Activated effector memory CD4-positive, alpha-beta T cell treated with anti-CD3 and anti-CD28 coated beads, Interleukin-2, amount 50 U/mL, for 16 hours (primary cell): ENCODE measurements at regions not wholly inside any gene's neighbourhood (a gene's known extent, or its start where the extent isn't known, plus 50 kb on each side); places are given as distances from the start of the nearest gene placed in this dataset.

Experiments
- DNase-seq: peaks from one replicate; pipeline ENCODE4 v3.0.0-alpha.2; 2020

DNA sequence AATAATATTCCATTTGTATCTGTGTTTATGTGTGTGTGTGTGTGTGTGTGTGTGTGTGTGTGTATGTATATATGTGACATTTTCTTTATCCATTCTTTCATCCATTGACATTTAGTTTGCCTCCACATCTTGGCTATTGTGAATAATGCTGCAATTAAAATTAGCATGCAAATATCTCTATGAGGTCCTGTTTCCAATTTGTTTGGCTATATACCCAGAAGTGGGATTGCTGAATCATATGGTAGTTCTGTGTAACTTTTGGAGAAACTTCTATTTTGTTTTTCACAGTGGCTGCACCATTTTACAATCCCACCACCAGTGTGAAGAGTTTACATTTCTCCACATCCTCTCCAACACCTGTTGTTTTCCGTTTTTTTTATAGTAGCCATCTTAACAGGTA lies 53.1 kb downstream of the CH25H start:
- DNase-seq = no peak

DNA sequence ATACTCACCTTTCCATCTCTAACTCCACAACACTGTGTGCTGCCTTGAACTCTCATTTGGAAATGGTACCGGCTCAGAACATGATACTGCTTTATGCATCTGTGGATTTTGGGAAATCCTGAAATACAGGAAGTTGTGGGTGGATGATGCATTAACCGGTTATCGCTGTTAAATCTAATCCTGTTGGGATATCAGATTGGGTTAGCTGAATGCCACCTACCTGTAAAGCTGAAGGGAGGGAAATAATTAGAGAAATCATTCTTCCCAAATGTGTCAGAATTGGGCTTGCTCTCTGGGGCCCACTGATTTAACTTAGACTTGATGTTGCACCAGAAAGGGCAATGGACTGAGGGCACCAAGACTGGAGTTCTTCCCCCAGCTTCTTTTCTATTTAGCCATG lies 54.0 kb downstream of the CH25H start:
- DNase-seq = no peak

DNA sequence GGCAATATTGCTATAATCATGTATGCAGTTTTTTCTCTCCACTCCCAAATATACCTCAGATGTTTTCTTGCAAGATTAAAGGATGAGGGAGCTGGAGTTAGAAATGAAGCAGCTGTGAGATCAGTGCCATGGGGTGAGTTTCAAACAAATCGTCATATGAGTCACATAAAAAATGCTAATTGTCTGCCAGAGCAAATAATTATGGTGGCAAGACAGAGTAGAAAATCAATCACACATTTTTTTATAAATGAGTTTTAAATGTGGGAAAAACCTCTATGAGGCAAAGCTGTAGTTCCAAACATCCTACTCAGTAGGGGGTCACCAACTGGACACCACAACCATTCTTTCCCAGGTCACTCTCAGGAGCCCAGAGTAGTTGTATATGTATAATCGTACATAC lies 55.3 kb downstream of the CH25H start:
- DNase-seq = no peak

DNA sequence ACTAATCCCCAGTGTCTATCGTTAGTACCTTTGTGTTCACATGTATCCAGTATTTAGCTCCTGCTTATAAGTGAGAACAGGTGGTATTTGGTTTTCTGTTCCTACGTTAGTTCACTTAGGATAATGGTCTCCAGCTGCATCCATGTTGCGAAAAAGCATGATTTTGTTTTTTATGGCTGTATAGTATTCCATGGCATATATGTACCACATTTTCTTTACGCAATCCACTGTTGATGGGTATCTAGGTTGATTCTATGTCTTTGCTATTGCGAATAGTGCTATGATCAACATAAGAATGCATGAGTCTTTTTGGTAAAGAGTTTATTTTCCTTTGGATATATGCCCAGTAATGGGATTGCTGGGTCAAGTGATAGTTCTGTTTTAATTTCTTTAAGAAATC lies 59.1 kb downstream of the CH25H start:
- no peak for DNase-seq

DNA sequence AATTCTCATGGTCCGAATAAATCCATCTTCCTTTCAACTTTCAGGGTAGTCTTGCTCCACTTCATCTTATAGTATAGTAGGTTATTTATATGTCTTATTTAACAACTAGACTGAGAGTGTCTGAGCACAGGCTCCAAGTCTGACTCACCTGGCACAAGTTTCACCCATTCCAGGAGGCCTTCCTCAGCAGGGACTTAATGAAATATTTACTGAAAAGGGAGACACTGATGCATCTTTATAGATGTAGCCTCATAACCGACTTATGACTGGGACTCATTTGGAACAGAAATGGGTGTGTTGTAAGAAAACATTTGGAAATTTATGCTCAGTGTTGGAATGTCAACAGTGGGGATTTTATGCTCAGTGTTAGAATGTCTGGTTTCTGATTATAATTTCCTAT lies 59.9 kb downstream of the CH25H start:
- no peak for DNase-seq

DNA sequence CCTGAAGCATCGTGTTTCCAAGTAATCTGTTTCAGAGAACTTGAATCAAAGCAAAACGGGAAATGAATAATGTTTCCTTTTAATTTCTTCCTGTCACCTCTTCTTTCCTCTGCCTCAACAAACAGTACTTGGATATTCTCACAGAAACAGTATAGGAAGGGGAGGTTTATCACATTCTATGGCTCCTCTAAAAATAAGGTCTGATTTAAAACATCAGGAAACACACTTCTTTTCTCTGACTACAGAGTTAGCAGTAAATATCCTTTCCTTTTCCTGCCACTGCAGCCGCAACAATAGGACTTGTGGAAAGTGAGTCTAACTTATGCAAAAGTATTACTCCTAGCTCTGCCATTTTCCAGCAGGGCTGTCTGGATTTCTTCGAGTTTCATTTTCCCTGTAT lies 62.3 kb downstream of the CH25H start:
- DNase-seq = no peak

DNA sequence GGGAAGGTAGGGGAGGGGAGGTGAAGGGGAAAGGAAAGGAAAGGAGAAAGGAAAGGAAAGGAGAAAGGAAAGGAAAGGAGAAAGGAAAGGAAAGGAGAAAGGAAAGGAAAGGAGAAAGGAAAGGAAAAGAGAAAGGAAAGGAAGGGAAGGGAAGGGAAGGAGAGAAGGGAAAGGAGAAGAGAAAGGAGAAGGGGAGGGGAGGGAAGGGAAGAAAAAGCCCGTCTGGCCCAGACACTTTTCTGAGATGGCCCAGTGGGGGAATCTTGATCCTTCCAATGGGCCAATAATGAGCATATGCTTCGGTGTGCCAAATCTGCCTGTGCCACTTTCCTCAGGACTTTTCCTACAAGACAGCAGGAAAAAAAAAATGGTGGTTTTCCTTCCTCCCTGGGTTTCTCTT lies 64.5 kb downstream of the CH25H start:
- DNase-seq = no peak

DNA sequence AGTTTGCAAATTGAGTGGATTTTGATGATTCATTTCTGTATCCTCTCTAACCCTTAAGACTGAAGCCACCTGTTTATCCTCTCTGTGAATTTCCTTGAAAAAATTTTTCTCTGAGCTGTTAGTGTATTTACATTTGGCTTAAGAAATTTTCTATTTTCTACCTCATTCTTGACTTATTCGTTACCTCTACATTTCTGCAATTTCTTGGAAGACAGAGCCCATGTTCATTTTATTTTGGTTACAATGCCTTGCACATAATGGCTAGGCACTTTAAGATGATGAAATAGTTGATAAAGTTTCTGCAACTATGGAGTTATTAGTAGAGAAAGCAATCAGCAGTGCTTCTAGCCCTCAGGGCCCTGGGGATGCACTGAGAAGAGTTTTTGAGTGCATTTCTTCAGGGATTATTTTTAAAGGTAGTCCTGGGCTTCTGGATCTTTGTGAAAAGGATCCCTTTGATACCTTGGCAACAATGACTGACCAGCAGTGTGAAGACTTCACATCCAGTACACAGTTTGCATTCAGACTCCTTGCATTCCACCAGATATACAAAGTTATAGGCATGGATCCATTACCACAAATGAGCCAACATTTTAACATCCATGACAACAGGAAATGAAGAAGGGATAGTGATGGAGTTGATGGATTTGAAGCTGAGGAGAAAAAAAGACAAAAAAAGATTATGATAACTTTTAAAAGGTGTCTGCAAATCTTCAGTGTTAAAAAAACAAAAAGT lies 68.2 kb downstream of the CH25H start:
- no peak for DNase-seq

DNA sequence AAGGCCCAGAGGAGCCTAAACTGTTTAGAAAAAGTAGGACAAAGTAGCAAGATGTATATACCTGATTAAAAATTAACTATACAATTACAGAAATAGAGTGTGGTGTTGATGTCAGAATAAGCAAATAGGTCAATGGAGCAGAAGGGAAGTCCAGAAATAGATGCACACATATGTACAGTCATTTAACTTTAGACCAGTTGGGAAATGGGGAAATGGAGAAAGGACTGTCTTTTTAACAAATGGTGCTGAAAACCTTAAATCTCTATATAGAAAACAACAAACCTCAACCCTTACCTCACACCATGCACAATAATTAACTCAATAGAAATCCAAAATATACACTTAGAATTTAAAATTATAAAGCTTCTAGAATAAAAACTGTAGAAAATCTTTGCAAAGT lies 72.2 kb downstream of the CH25H start:
- no peak for DNase-seq

DNA sequence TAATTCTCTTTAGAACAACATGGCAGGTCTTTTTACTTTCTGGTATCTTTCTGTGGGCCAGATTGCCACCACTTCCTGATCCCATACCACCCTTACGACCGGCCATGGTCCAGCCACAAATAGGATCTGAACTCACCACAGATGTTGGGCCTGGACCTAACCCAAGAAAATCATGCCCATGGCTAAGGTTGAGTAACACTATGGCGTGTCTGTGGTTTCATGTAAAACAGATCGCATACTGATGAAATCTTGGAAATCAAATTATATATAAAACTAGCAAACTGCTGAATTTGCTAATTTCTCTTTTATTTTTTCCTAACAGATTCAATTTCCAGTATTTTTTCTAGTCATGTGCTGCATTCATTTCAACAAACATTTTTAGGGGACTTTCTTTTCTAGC lies 77.2 kb downstream of the CH25H start:
- no peak for DNase-seq

DNA sequence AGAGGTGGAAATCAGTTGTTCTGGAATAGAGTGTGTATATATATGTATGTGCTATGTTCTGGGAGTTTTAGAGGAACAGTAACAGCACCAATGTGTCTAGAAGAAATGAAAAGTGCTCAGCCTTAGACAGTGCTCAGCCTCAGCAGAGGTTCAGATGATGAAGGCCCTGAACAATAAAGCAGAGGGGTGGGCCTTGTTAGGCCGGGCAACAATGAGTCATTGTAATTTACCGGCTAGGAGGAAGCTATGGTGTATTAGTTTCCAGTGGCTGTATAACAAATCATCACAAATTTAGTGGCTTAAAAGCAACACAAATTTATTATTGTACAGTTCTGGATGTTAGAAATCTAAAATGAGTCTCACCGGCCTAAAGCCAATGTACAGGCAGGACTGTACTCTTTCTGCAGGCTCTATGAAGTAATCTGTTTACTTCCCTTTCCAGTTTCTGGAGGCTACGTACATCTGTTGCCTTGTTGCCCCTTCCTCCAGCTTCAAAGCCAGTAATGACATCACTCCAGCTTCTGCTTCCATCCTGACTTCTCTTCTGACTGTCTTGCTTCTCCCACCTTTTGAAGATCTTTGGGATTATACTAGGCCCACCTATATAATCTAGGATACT lies 84.6 kb downstream of the CH25H start:
- DNase-seq = no peak

DNA sequence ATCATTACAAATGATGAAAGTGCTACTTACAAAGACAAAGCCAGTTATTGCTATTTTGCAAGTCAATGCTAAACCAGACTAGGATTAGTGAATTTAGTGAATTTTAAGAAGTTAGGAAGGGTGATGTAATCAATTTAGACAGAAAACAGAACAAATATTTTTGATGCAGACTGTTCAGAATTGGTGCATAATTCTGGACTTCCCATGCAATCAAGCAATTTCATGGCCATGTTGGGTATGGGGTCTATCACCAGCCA lies 85.4 kb downstream of the CH25H start:
- no peak for DNase-seq

DNA sequence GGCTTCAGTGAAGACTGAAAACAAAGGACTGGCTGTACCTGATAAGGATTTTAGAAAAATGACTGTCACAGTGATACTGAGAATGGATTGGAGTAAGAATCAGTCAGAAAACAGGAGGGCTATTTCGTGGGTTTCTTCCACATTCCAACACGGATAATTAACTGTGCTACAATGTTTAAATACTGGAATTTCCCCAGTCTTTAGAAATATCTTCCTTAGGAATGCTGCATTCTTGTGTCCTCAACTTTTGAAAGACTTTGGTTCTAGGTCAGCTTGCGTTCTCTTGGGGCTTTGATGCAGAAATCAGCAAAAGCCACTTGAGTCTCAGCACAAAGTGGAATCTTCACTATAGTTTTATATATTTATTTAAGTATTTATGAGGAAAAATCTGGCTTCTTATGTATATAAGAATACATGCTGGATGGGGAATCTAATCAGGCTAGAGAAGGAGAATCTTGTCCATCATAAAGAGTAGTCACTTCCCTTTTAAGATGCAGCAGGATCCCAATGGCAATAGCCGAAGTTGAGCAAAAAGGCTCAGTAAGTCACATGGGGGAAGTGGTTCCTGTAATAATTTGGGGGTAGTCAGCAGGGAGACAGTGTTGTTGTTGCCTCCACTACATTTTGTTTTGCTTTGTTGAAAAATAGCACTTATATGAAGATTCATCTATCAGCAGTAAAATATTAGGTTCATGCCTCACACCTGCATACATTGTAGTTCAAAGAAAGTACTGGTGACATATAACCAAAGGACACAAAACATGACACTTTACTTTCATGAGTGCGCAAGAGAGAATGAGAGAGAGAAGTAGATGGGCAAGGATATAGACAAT lies 86.0 kb downstream of the CH25H start:
- DNase-seq = no peak

DNA sequence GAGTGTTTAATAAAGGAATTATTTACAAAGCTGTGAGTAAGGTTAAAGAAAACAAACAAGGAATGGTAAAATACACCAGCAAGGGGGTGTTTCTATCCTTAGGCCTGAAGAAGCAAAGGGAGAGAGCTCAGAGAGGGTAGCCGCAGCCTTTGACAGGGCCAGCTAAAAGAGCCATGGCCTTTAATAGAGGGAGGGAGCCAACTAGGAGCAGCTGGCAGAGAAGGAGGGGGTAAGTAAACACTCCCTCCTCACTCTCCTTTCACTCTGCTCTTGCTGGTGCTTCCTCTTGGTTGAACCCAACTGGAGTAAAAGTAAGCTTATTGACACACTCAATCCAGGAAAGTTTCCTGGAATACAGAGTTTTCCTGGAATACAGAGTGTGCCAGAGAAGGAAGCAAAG lies 87.5 kb downstream of the CH25H start:
- no peak for DNase-seq

DNA sequence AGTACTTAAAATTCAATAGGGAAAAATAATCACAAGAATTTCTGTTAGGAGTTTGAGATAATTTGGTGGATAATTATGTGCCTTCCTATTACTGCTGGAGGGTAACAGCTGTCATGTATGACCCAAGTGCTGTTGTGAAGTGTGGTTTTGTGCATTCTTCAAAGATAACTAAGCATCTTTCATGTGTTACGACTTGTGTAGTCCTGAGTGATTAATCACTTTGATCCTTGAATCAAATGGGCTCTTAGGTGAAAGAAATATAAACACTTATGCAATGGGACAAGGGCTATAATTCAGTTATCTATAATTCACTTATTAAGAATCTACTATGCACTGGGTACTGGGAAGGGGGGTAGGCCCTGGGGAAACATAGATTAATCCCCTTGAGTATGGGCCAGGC lies 89.0 kb downstream of the CH25H start:
- DNase-seq = no peak

DNA sequence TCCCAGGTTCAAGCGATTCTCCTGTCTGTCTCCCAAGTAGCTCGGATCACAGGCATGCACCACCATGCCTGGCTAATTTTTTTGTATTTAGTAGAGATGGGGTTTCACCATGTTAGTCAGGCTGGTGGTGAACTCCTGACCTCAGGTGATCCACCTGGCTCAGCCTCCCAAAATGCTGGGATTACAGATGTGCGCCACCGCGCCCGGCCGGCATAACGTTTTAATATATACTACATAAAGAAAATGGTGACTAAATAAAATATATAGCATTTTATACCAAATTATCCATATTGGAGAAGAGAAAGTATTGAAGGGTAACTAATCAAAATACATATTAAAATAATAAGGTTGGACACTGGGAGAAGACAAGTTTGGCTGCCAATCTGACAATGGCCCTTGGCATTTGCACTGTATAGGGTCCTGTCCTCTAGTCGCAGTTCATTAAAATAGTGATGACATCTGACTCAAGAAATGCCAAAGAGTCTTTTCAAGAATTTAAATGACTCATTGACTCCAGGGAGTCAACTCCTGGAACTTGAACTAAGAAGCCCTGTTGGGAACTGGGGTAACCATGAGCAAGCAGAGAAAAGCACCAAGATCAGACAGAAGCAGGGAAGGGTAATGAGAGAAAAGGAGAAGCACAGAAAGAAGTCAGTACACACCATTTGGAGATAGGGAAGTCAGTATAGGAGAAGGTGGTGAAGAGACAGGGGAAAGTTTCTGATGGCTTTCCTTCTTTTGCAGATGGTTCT lies 91.1 kb downstream of the CH25H start:
- no peak for DNase-seq

DNA sequence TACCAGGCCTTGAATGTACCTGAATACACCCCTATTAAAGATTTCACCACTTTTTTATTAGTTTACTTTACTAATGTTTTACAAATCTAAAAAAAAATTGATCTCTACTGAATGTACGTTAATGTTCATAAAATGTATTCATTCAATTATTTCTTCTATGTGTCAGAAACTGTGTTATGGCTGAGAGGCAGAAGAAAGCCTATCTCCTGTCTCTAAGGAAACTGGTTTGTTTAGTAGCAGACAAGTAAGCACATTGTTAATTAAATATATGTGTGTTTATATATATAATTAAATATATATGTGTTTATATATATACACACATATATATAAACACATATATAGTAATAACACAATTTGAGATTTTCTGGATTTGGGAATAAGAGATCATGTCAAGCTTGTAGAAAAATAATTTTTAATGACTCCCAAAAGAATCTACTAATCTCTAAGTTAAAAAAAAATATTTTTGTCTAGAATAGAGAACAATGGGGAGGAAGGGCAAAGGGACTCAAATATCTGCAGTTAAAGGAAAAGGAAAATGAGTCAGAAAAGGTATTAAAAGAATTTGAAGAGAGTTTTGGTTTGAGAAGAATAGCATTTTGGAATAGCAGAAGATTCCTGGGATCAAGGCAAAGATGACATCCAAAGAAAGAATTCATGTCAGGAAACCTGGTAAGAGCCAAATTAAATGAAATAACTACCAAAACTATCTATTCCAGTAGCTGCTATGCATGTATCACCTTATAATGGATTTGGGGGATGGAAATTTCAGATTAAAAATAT lies 92.1 kb downstream of the CH25H start:
- DNase-seq = no peak

DNA sequence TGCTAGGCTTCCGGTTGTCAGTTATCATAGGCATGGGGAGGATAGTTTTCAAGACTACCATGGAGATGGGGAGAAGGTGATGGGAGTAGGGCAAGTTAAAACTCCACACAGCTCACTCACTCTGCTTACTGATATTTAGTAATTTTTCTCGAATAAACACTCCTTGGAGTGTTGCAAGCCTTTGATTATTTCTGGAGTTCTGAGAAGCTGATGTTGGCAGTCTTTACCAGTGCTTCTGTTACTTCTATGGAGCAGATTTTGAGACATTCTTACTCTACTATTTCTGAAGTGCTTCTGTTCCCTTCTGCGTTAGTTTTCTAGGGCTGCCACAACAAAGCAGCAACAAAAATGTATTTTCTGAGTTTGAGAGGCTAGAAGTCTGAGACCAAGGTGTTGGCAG lies 104.4 kb downstream of the CH25H start:
- no peak for DNase-seq

DNA sequence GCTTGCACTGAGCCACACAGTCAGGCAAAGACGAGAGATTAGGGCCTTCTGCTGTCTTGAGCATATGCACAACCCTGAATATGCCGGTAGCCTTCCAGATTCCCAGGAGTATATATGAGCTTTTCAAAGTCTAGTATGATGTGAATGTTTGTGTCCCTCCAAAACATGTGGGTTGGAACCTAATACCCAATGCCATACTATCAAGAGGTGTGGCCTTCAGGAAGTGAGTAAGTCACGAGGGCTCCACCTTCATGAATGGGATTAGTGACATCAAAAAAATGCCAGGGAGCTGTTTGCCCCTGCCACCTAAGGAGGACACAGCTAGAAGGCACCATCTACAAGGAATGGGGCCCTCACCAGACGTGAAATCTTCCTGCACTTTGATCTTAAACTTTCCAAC lies 105.2 kb downstream of the CH25H start:
- no peak for DNase-seq

DNA sequence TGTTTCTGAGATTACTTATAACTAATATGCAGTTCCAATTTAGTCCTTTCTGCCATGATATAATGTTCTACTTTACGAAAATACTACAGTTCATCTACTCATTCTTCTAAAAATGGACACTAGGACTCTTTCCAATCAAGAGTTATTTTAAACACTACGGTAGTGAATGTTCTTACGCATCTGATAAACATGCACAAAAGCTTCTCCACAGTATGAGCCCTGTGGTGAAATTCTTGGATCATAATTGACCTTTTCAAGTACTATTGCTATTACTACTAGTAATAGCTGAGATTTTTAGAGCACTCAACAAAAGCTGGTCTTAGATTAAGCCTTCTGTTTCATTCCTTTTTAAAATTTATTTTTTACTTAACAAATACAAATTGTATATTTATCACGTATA lies 106.4 kb downstream of the CH25H start:
- no peak for DNase-seq

DNA sequence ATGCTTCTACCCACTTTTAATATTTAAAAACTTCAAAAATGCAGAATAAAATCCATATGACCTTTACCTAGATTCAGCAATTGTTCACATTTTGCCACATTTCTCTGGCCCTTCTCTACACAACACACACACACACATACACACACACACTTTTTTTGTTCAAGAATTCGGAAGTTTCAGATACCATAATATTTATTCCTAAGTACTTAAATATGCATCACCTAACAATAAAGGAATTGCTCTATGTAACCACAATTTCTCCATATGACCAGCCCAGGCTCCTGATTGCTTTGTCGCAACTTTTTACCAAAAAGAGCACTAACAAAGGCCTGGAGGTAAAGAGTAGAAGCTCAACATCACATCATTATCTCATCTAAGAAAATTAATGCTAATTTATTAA lies 106.6 kb downstream of the FAS start:
- DNase-seq = no peak

DNA sequence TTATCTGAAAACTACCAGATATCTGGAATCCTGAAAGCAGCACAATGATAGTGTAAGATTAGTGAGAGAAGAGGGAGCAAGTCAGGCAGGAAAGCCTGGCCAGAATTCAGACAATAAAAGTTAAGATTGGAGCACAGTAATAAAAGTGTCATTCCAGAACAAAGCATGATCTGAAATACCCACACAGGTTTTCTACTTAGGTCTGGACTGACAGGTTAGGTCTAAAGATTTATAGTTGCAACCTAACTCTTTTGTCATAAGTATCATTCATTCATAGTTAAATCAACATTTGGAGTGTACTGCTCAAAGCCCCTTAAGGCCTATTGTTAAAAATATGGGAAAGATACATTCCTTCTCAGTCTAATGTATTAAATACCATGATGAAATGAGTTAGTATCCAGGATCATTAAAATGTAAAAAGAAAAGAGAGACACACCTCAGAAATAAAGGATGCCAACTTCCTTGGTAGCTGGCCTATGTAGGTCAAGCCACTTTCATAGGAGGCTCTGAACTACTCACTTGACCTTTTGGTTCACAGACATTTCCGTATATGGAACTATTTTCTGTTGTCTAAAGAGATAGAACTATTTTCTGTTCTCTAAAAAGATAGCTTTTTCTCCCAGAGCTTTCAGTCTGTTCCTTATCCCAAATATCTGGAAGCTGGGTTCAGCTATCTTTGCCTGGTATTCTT lies 105.2 kb downstream of the FAS start:
- DNase-seq = no peak
